Endothelial cell of umbilical vein (primary cell): ENCODE measurements at regions not wholly inside any gene's neighbourhood (a gene's known extent, or its start where the extent isn't known, plus 50 kb on each side); places are given as distances from the start of the nearest gene placed in this dataset.

Source experiments
- EZH2 ChIP-seq: IDR thresholded peaks from 2 replicates; pipeline ENCODE4 v1.6.1; 2012; ENCODE audit warnings: borderline replicate concordance, low read depth, mild to moderate bottlenecking, moderate library complexity, low read length, inconsistent platforms; ENCODE audit not compliant: severe bottlenecking
- FOS ChIP-seq: IDR thresholded peaks from 2 replicates; pipeline ENCODE4 v1.6.1; 2011; ENCODE audit warnings: mild to moderate bottlenecking, low read length, moderate library complexity, borderline replicate concordance; ENCODE audit not compliant: insufficient read depth
- POLR2A ChIP-seq: IDR thresholded peaks from 2 replicates; pipeline ENCODE4 v1.6.1; 2012; ENCODE audit warnings: low read depth, mild to moderate bottlenecking, control low read depth, low read length
- POLR2AphosphoS5 ChIP-seq: IDR thresholded peaks from 2 replicates; pipeline ENCODE4 v1.6.1; 2012; ENCODE audit warnings: low read depth, mild to moderate bottlenecking, control low read depth, low read length, moderate library complexity; ENCODE audit not compliant: insufficient read depth
- TF ChIP-seq, protein P1 (sequence below), 2 donors: IDR thresholded peaks; 1 replicate in 1 of 2; 2 replicates in 1 of 2; pipeline ENCODE4 v1.5.1; 2011; ENCODE audit warnings: low read length in 2 of 2, mild to moderate bottlenecking in 2 of 2, moderate library complexity in 2 of 2, control low read depth in 1 of 2, inconsistent platforms in 1 of 2, low read depth in 1 of 2; ENCODE audit not compliant: insufficient read depth in 1 of 2; ENCODE audit errors: extremely low read depth in 1 of 2
- TF ChIP-seq, protein P2 (sequence below): IDR thresholded peaks from 2 replicates; pipeline ENCODE4 v1.6.1; 2011; ENCODE audit not compliant: insufficient read depth, insufficient read length

DNA sequence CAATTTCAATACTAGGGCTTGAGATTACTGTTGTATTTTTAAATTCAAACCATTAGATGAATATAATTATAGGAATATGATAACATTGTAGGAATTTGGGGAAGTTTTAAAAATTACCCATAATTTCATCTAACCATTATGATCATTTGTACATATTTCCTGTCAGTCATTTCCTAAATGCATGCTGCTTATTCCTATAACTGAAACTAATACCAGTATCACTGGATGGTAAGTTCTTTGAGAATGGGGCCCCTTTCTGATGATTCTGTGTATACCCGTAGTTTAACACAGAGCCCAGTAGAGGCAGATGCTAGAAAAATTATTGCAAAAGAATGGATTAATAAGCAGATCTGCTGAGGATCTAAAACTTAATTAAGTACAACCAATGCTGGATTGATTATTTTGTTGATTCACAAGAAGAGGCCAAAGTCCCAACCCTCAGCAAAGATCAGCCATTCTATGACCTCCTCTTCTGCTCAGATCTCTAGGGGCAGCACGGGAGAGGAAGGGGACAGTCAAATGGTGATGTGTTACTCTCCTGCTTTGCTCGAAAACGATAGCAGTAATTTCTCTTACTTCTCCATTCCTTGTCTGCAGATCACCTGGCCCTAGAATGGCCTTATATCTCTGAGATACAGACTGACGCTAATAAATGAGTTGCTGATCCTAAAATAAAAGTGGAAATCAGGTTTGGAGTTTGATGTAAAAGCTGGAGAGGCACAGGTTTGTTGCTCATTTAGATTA lies 69.5 kb upstream of the PELI1 start:
- TF ChIP-seq, protein P1, sequence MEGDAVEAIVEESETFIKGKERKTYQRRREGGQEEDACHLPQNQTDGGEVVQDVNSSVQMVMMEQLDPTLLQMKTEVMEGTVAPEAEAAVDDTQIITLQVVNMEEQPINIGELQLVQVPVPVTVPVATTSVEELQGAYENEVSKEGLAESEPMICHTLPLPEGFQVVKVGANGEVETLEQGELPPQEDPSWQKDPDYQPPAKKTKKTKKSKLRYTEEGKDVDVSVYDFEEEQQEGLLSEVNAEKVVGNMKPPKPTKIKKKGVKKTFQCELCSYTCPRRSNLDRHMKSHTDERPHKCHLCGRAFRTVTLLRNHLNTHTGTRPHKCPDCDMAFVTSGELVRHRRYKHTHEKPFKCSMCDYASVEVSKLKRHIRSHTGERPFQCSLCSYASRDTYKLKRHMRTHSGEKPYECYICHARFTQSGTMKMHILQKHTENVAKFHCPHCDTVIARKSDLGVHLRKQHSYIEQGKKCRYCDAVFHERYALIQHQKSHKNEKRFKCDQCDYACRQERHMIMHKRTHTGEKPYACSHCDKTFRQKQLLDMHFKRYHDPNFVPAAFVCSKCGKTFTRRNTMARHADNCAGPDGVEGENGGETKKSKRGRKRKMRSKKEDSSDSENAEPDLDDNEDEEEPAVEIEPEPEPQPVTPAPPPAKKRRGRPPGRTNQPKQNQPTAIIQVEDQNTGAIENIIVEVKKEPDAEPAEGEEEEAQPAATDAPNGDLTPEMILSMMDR (IDR thresholded peaks at IDR 0.05; ENCODE audit: extremely low read depth in 1 of 2, insufficient read depth in 1 of 2, low read depth in 1 of 2, low read length in 2 of 2), result no peak
- no peak for TF ChIP-seq POLR2AphosphoS5
- TF ChIP-seq FOS, result no peak
- no peak for TF ChIP-seq POLR2A
- TF ChIP-seq EZH2, result no peak
- TF ChIP-seq, protein P2, sequence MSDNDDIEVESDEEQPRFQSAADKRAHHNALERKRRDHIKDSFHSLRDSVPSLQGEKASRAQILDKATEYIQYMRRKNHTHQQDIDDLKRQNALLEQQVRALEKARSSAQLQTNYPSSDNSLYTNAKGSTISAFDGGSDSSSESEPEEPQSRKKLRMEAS, result no peak
